MG63 (cell line): ENCODE measurements at regions not wholly inside any gene's neighbourhood (a gene's known extent, or its start where the extent isn't known, plus 50 kb on each side); places are given as distances from the start of the nearest gene placed in this dataset.
"Not testable (repeated sequence)": the region's sequence is repeated elsewhere in the genome, so short reads cannot be mapped to it uniquely, and the experiment has no call there.

ENCODE experiments used
- DNase-seq: peaks from one replicate; pipeline ENCODE4 v3.0.0-alpha.2; 2020
- H3K27me3 ChIP-seq: fragments of 250-450 bp; sonication (Bioruptor Pico); 2 replicates; pipeline ENCODE4 v1.5.1; 2020; ENCODE audit warnings: mild to moderate bottlenecking, moderate library complexity
- H3K36me3 ChIP-seq: fragments of 250-450 bp; sonication (Bioruptor Pico); 2 replicates; pipeline ENCODE4 v1.5.1; 2020; ENCODE audit warnings: mild to moderate bottlenecking, moderate library complexity
- H3K4me3 ChIP-seq: fragments of 250-450 bp; sonication (Bioruptor Pico); 2 replicates; pipeline ENCODE4 v1.5.1; 2020; ENCODE audit warnings: mild to moderate bottlenecking, moderate library complexity
- H3K9me3 ChIP-seq: fragments of 250-450 bp; sonication (Bioruptor Pico); 2 replicates; pipeline ENCODE4 v1.5.1; 2020; ENCODE audit warnings: mild to moderate bottlenecking, moderate library complexity

DNA sequence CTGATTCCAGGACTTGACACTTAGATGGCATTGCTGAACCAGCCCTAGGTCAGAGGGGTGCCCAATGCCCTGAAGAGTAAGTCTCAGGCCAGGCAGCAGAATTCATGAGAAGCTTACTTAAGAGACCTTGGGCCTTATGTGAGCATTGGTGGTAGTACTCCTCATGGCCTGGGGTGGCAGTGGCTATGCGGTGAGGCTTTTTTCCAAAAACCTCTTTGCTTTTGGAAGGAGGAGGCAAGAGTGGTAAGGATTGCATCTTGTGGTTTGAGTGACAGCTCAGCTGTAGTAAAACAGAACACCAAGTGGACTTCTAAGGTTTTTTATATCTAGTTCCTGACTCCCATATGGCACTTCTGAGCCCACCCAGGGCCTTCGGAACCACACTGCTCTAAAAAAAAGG is 459.0 kb upstream of the STEAP1 start:
- no peak for DNase-seq
- Histone ChIP-seq H3K27me3 (no peaks in the 10 kb centered on the region), H3K36me3 (no peaks in the 10 kb centered on the region), H3K9me3 (peaks cover 4% of the 10 kb centered on the region), H3K4me3 (no peak overlapping the region)

DNA sequence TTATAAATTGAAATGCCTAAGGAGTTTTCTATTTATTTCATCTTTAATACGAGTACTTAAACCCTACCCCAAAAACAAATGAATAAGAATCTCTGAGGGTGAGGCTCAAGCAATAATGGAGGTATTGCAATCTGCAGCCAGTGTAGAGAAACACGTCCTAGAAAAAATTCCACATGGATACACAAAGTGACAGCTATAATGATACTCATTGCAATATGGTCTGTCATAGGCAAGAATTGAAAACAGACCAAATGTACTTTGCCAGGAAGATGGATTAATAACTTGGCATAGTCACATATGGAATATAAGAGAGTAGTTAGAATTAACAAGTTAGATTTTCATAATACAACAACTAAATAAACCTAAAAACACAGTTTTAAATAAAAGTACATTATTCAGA is 440.1 kb upstream of the STEAP1 start:
- DNase-seq = no peak
- Histone ChIP-seq H3K27me3 (no peaks in the 10 kb centered on the region), H3K9me3 (no peaks in the 10 kb centered on the region), H3K36me3 (no peaks in the 10 kb centered on the region), H3K4me3 (no peak overlapping the region)

DNA sequence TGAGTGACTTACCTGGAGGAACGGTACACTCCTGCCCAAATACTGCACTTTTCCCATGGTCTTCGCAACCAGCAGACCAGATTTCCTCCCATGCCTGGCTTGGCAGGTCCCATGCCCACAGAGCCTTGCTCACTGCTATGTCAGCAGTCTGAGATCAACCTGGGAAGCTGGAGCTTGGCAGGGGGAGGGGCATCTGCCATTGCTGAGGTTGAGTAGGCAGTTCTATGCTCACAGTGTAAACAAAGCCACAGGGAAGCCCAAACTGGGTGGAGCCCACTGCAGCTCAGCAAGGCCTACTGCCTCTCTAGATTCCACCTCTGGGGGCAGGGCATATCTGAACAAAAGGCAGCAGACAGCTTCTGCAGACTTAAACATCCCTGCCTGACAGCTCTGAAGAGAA is 435.3 kb upstream of the STEAP1 start:
- H3K4me3 ChIP-seq, H3K36me3 ChIP-seq, H3K27me3 ChIP-seq, H3K9me3 ChIP-seq: not testable (repeated sequence)
- DNase-seq = peak; percentile 10

DNA sequence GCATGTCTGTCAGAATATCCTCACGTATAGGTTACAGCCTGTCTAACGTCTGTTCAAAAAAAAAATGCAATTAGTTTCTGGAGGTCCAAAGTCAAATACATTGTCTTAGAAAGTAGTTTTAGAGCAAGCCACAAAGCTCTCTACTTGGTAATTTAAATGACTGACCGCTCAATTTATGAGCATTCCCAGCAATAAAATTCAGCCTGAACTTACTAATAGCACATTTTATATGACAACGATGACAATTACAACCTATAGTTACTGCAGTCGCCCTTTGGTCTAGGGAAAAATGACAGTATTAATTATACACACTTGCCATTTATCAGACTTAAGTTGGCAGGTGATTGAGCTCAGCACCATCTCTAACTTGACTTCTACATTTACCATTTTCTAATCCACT is 425.8 kb upstream of the STEAP1 start:
- no peak overlapping the region for H3K4me3 ChIP-seq
- no peaks in the 10 kb centered on the region for H3K27me3 ChIP-seq
- no peak for DNase-seq
- no peaks in the 10 kb centered on the region for H3K9me3 ChIP-seq
- no peaks in the 10 kb centered on the region for H3K36me3 ChIP-seq

DNA sequence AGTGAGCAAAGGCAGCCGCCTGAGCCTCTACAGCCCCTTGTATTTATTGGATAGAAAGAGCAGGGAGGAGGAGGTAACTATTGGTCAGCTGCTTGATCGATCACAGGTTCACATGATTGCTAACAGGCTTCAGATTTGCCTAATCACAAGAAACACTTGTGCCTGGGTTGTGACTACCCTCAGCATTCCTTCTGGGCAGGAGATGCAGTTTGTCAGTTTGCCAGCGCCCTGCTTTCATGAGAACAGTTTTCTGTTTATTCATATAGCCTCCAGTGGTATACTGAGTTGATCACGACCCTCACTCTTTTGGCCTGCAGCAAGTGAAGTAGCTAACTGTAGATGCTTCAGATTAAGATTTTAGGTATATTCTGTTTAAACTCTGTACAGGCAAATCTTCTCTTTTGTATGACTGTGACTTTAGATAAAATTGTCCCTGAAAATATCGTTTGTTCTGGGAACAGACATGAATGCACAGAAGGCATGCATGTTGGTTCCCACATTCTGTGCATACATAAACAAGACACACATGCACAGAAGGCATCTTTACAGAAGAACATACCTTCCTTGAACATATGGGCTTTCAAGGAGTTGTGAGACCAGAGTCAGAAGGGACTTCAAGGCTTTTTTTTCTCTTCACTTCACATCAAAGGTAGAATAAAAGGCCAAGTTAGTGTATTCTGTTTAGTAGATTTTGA is 422.4 kb upstream of the STEAP1 start:
- peak; percentile 25 for DNase-seq
- Histone ChIP-seq H3K27me3 (no peaks in the 10 kb centered on the region), H3K36me3 (no peaks in the 10 kb centered on the region)

GRCh38 chr7:89738549-89738948 is 415.7 kb upstream of the STEAP1 start:
- no peak for DNase-seq
- Histone ChIP-seq H3K36me3 (no peaks in the 10 kb centered on the region), H3K9me3 (no peaks in the 10 kb centered on the region), H3K27me3 (no peaks in the 10 kb centered on the region), H3K4me3 (no peak overlapping the region)

More for the DNA sequence above, 422.4 kb upstream of the STEAP1 start:
- Histone ChIP-seq H3K4me3 (no peak overlapping the region), H3K9me3 (no peaks in the 10 kb centered on the region)

GRCh38 chr7:89757910-89758309 is 396.4 kb upstream of the STEAP1 start:
- no peak overlapping the region for H3K4me3 ChIP-seq
- no peaks in the 10 kb centered on the region for H3K27me3 ChIP-seq
- H3K36me3 ChIP-seq = no peaks in the 10 kb centered on the region
- no peaks in the 10 kb centered on the region for H3K9me3 ChIP-seq
- DNase-seq = peak; percentile 26

DNA sequence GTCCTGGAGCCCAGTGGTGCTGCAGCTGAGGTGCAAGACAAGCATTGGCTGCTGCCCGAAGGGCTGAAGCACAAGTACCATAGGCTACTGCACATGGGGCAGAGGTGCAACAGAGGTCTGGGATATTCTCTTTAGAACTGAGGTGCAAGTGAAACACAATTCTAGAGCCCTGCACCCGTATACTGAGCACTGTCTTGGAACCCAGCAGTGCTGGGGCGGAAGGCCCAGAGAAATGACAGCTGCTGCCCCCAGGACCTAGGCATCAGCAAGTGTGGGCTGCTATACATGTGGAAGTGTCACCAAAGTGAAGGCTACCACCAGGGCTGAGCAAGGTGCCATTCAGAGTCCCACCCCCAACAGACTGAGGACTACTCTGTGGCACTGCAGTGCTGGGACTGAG is 393.6 kb upstream of the STEAP1 start:
- Histone ChIP-seq H3K9me3 (no peaks in the 10 kb centered on the region), H3K4me3 (no peak overlapping the region), H3K27me3 (no peaks in the 10 kb centered on the region), H3K36me3 (no peaks in the 10 kb centered on the region)
- DNase-seq = no peak

DNA sequence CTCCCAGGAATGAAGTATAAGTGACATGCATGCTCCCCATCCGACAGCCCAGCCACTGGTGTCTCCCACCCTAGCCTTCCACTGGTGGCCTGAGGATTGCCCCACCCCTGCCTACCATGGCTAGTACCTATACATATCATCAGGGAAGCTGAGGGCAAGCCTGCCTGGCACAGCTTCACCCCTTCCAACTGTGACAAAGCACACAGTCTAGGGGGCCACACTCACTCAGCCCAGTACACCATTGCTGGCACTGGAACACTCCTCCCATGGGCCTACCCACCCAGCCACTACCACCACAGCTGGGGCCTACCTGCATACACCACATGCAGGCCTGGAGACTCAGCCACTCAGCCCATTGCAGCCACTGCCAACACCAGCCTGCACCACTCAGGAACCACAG is 393.1 kb upstream of the STEAP1 start:
- no peaks in the 10 kb centered on the region for H3K27me3 ChIP-seq
- H3K9me3 ChIP-seq = no peaks in the 10 kb centered on the region
- H3K36me3 ChIP-seq = no peaks in the 10 kb centered on the region
- H3K4me3 ChIP-seq = no peak overlapping the region
- DNase-seq = no peak

- DNase-seq = no peak
Measured at GRCh38 chr7:89770161-89770560, 384.1 kb upstream of the STEAP1 start.

GRCh38 chr7:89771003-89771636 is 383.1 kb upstream of the STEAP1 start:
- Histone ChIP-seq H3K36me3 (no peaks in the 10 kb centered on the region), H3K27me3 (no peaks in the 10 kb centered on the region), H3K9me3 (no peaks in the 10 kb centered on the region), H3K4me3 (no peak overlapping the region)
- peak; percentile 39 for DNase-seq

More at GRCh38 chr7:89770161-89770560, 384.1 kb upstream of the STEAP1 start:
- H3K36me3 ChIP-seq = no peaks in the 10 kb centered on the region
- H3K27me3 ChIP-seq = no peaks in the 10 kb centered on the region
- H3K9me3 ChIP-seq = no peaks in the 10 kb centered on the region
- H3K4me3 ChIP-seq = no peak overlapping the region

DNA sequence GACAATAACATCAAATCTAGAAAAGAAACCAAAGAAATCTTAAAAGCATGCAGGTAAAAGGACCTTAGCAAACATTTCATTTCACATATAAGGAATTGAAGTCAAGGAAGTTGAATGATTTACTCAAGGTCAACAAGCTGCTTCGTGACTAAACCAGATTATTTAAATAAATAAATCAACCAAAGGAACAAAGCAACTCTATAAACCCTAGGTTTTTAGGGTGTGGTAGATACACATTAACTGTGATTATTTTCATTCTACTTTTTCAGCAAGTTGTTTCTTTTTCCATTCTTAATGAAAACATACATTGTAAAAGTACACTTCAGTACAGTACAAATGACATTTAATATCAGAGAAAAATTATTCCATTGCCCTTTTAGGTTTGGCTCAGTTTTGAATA is 382.0 kb upstream of the STEAP1 start:
- Histone ChIP-seq H3K27me3 (no peaks in the 10 kb centered on the region), H3K4me3 (no peak overlapping the region), H3K9me3 (no peaks in the 10 kb centered on the region), H3K36me3 (no peaks in the 10 kb centered on the region)
- DNase-seq = no peak

GRCh38 chr7:89773611-89774010 is 380.7 kb upstream of the STEAP1 start:
- H3K36me3 ChIP-seq = no peaks in the 10 kb centered on the region
- no peak overlapping the region for H3K4me3 ChIP-seq
- DNase-seq = no peak
- H3K9me3 ChIP-seq = no peaks in the 10 kb centered on the region
- H3K27me3 ChIP-seq = no peaks in the 10 kb centered on the region

DNA sequence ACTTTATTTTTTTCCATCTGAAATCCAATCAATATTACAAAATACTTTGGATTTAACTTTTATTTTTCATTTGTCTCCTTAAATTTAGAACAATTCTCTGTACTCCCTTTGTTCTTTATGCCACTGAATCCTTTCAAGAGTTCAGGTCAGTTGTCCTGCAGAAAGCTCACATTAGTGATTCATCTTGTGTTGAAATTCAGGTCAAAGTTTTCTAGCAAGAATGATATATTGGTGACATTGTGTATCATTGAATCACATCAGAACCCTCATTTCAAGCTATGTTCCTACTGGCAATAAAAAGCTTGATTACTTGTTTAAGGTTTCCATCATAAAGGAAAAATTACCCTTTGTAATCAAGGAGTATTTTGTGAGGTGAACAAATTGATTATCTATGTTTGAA is 378.8 kb upstream of the STEAP1 start:
- Histone ChIP-seq H3K27me3 (no peaks in the 10 kb centered on the region), H3K36me3 (no peaks in the 10 kb centered on the region), H3K9me3 (no peaks in the 10 kb centered on the region), H3K4me3 (no peak overlapping the region)
- DNase-seq = no peak

DNA sequence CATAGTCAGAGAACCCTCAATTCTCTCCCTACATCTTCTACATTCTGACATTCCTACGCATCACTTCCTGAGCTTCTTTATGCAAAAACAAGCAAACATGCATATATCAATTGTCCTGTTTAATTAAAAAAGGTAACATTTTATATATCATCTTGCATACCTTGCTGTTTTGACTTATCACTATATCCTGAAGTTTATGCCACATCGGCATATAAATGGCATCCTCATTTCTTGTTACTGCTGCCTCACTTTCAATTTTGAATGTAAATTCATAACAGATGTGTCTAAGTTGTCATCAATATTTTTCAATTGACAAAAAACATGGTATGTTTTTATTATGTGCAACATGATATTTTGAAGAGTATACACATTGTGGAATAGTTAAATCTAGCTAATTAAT is 377.3 kb upstream of the STEAP1 start:
- H3K4me3 ChIP-seq = no peak overlapping the region
- no peaks in the 10 kb centered on the region for H3K9me3 ChIP-seq
- no peak for DNase-seq
- no peaks in the 10 kb centered on the region for H3K36me3 ChIP-seq
- H3K27me3 ChIP-seq = no peaks in the 10 kb centered on the region

- no peaks in the 10 kb centered on the region for H3K27me3 ChIP-seq
- H3K36me3 ChIP-seq = no peaks in the 10 kb centered on the region
- no peak overlapping the region for H3K4me3 ChIP-seq
- H3K9me3 ChIP-seq = no peaks in the 10 kb centered on the region
- no peak for DNase-seq
Measured at GRCh38 chr7:89777499-89777898, 376.8 kb upstream of the STEAP1 start.

DNA sequence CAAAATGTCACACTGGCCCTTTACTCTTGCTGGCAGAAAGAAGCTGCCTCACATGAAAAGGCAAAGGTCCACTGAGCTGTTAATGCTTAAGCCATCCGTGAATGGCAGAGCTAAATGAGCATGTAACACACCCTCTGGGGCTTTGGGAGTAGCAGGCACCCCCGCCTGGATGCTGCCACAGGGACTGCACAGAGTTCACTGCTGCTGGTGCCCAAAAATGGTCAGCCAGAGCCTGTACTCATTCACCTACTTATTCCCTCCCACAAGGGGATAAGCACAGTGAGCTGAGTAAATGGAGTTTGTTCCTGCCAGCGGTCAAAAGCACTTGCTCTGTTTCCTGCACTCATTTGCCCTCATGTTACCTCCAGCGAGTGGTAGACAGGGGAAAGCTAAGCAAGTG is 374.0 kb upstream of the STEAP1 start:
- Histone ChIP-seq H3K9me3 (no peaks in the 10 kb centered on the region), H3K36me3 (no peaks in the 10 kb centered on the region), H3K27me3 (no peaks in the 10 kb centered on the region), H3K4me3 (no peak overlapping the region)
- DNase-seq = no peak

- H3K27me3 ChIP-seq = no peaks in the 10 kb centered on the region
- H3K4me3 ChIP-seq = no peak overlapping the region
- no peaks in the 10 kb centered on the region for H3K36me3 ChIP-seq
- DNase-seq = no peak
- H3K9me3 ChIP-seq = no peaks in the 10 kb centered on the region
Measured at GRCh38 chr7:89796481-89796880, 357.8 kb upstream of the STEAP1 start.
